Brain microvascular endothelial cell (primary cell): ENCODE measurements at regions not wholly inside any gene's neighbourhood (a gene's known extent, or its start where the extent isn't known, plus 50 kb on each side); places are given as distances from the start of the nearest gene placed in this dataset.
"Not testable (repeated sequence)": the region's sequence is repeated elsewhere in the genome, so short reads cannot be mapped to it uniquely, and the experiment has no call there.

Experiments used
- DNase-seq: peaks from one replicate; pipeline ENCODE4 v3.0.0-alpha.2; 2020
- H3K27ac ChIP-seq: fragments of 250-450 bp; sonication (Bioruptor Pico); 2 replicates; pipeline ENCODE4 v1.5.1; 2020; ENCODE audit warnings: mild to moderate bottlenecking, moderate library complexity
- H3K27me3 ChIP-seq: fragments of 250-450 bp; sonication (Bioruptor Pico); replicated peaks from 2 replicates; pipeline ENCODE4 v1.5.1; 2020; ENCODE audit warnings: mild to moderate bottlenecking
- H3K36me3 ChIP-seq: fragments of 250-450 bp; sonication (Bioruptor Pico); replicated peaks from 2 replicates; pipeline ENCODE4 v1.5.1; 2020; ENCODE audit warnings: mild to moderate bottlenecking
- H3K4me3 ChIP-seq: 2 replicates; pipeline ENCODE4 v1.5.1; 2011; ENCODE audit warnings: low read depth, mild to moderate bottlenecking, control low read depth, low read length, moderate library complexity
- in situ Hi-C: cut with HindIII; loops from 2 replicates; pipeline ENCODE4 v1.10.0; 2017; ENCODE audit warnings: low sequenced_read_pairs, low pct_ligation_motif_present

- in situ Hi-C loops, H3K36me3 ChIP-seq, H3K27ac ChIP-seq, DNase-seq, H3K4me3 ChIP-seq, H3K27me3 ChIP-seq: not testable (repeated sequence)
These were observed 215.9 kb upstream of the LRRC61 start for GRCh38 chr7:150107283-150107682.

GRCh38 chr7:150110375-150110820, 212.8 kb upstream of the LRRC61 start:
- in situ Hi-C loops, H3K4me3 ChIP-seq, H3K27ac ChIP-seq, H3K36me3 ChIP-seq, H3K27me3 ChIP-seq, DNase-seq: not testable (repeated sequence)

- in situ Hi-C loops, DNase-seq, H3K27me3 ChIP-seq, H3K27ac ChIP-seq, H3K4me3 ChIP-seq, H3K36me3 ChIP-seq: not testable (repeated sequence)
These were observed 212.3 kb upstream of the LRRC61 start for GRCh38 chr7:150110882-150111281.

GRCh38 chr7:150111373-150112139, 211.6 kb upstream of the LRRC61 start:
- in situ Hi-C loops, H3K36me3 ChIP-seq, H3K4me3 ChIP-seq, DNase-seq, H3K27me3 ChIP-seq, H3K27ac ChIP-seq: not testable (repeated sequence)

GRCh38 chr7:150113301-150113700, 209.9 kb upstream of the LRRC61 start:
- H3K27me3 ChIP-seq, DNase-seq, H3K27ac ChIP-seq, in situ Hi-C loops, H3K36me3 ChIP-seq, H3K4me3 ChIP-seq: not testable (repeated sequence)

- H3K27ac ChIP-seq, DNase-seq, in situ Hi-C loops, H3K27me3 ChIP-seq, H3K36me3 ChIP-seq, H3K4me3 ChIP-seq: not testable (repeated sequence)
These were observed 208.6 kb upstream of the LRRC61 start for GRCh38 chr7:150114591-150114990.

- in situ Hi-C loops = not testable (repeated sequence)
These were observed 203.2 kb upstream of the LRRC61 start for GRCh38 chr7:150119966-150120365.

GRCh38 chr7:150125831-150126230, 197.3 kb upstream of the LRRC61 start:
- H3K27ac ChIP-seq, in situ Hi-C loops, DNase-seq, H3K27me3 ChIP-seq, H3K4me3 ChIP-seq, H3K36me3 ChIP-seq: not testable (repeated sequence)

More at GRCh38 chr7:150119966-150120365, 203.2 kb upstream of the LRRC61 start:
- H3K4me3 ChIP-seq, H3K27ac ChIP-seq, H3K36me3 ChIP-seq, DNase-seq, H3K27me3 ChIP-seq: not testable (repeated sequence)

- H3K27ac ChIP-seq, H3K27me3 ChIP-seq, H3K36me3 ChIP-seq, H3K4me3 ChIP-seq, in situ Hi-C loops, DNase-seq: not testable (repeated sequence)
These were observed 188.7 kb upstream of the LRRC61 start for GRCh38 chr7:150134451-150134850.

GRCh38 chr7:150135620-150136190, 187.4 kb upstream of the LRRC61 start:
- H3K36me3 ChIP-seq, H3K27ac ChIP-seq, H3K27me3 ChIP-seq, DNase-seq, in situ Hi-C loops, H3K4me3 ChIP-seq: not testable (repeated sequence)

GRCh38 chr7:150139840-150140239, 183.3 kb upstream of the LRRC61 start:
- H3K27ac ChIP-seq, H3K36me3 ChIP-seq, H3K27me3 ChIP-seq, DNase-seq, H3K4me3 ChIP-seq, in situ Hi-C loops: not testable (repeated sequence)

GRCh38 chr7:150141525-150142345, 181.4 kb upstream of the LRRC61 start:
- H3K36me3 ChIP-seq, H3K27ac ChIP-seq, H3K27me3 ChIP-seq, DNase-seq, H3K4me3 ChIP-seq, in situ Hi-C loops: not testable (repeated sequence)

GRCh38 chr7:150146124-150146523, 177.0 kb upstream of the LRRC61 start:
- H3K36me3 ChIP-seq, in situ Hi-C loops, H3K4me3 ChIP-seq, H3K27ac ChIP-seq, DNase-seq, H3K27me3 ChIP-seq: not testable (repeated sequence)

GRCh38 chr7:150147524-150147923, 175.6 kb upstream of the LRRC61 start:
- in situ Hi-C loops, H3K27ac ChIP-seq, H3K36me3 ChIP-seq, H3K27me3 ChIP-seq, H3K4me3 ChIP-seq, DNase-seq: not testable (repeated sequence)
